Activated CD8-positive, alpha-beta memory T cell treated with anti-CD3 and anti-CD28 coated beads, Interleukin-2, amount 10 ng/mL, durations not matched to agents 7 days and 5 days (primary cell): ENCODE measurements at regions not wholly inside any gene's neighbourhood (a gene's known extent, or its start where the extent isn't known, plus 50 kb on each side); places are given as distances from the start of the nearest gene placed in this dataset.

Source experiments
- ATAC-seq: fragments of 150-1000 bp; cut with Tn5 transposase; one replicate; pipeline ENCODE4 v1.10.0; 2021; ENCODE audit warnings: moderate library complexity
- CTCF ChIA-PET: fragments of 350-600 bp; sonication (Branson Sonifier 250); formaldehyde crosslinking; loops from one replicate; lab custom pipeline; 2021; ENCODE audit warnings: antibody characterized with exemption; lab: Charles Lee
- DNase-seq: peaks from one replicate; pipeline ENCODE4 v3.0.0-alpha.2; 2020
- H3K27ac Mint-ChIP-seq: one replicate; pipeline ENCODE4 v1.8.0; 2021; ENCODE audit warnings: mild to moderate bottlenecking, mixed read lengths
- H3K27me3 Mint-ChIP-seq: one replicate; pipeline ENCODE4 v1.8.0; 2021; ENCODE audit warnings: mixed read lengths
- H3K36me3 Mint-ChIP-seq: one replicate; pipeline ENCODE4 v1.8.0; 2021; ENCODE audit warnings: mild to moderate bottlenecking, mixed read lengths
- H3K4me1 Mint-ChIP-seq: one replicate; pipeline ENCODE4 v1.8.0; 2021; ENCODE audit warnings: mixed read lengths
- H3K4me3 Mint-ChIP-seq: one replicate; pipeline ENCODE4 v1.8.0; 2021; ENCODE audit warnings: mild to moderate bottlenecking, moderate library complexity, mixed read lengths
- H3K9me3 Mint-ChIP-seq: one replicate; pipeline ENCODE4 v1.8.0; 2022; ENCODE audit warnings: low read depth, mixed read lengths

GRCh38 chr2:67845621-67846369 lies 217.0 kb downstream of the C1D start:
- DNase-seq (no peak), ATAC-seq (no peak)
- CTCF ChIA-PET, result interaction anchor here (0.8 to 1.2 kb wide), 4 partner anchors 8 to 74 kb away, joined by 3 to 7 read pairs (median 3); no protein-coding TSS in a partner anchor
- H3K4me1 Mint-ChIP-seq, result no peaks in the 10 kb centered on the region
- H3K4me3 Mint-ChIP-seq, result no peak overlapping the region
- H3K36me3 Mint-ChIP-seq, result no peaks in the 10 kb centered on the region
- H3K27me3 Mint-ChIP-seq, result peaks cover 5% of the 10 kb centered on the region
- no peaks in the 10 kb centered on the region for H3K9me3 Mint-ChIP-seq
- no peak overlapping the region for H3K27ac Mint-ChIP-seq

GRCh38 chr2:67846370-67847070 lies 216.3 kb downstream of the C1D start:
- peaks cover 10% of the 10 kb centered on the region for H3K27me3 Mint-ChIP-seq
- ATAC-seq (no peak), DNase-seq (peak; percentile 43)
- no peak overlapping the region for H3K4me3 Mint-ChIP-seq
- no peaks in the 10 kb centered on the region for H3K9me3 Mint-ChIP-seq
- no peaks in the 10 kb centered on the region for H3K36me3 Mint-ChIP-seq
- CTCF ChIA-PET, result interaction anchor here (0.8 to 1.2 kb wide), 4 partner anchors 9 to 74 kb away, joined by 3 to 7 read pairs (median 3); no protein-coding TSS in a partner anchor
- no peak overlapping the region for H3K27ac Mint-ChIP-seq
- H3K4me1 Mint-ChIP-seq, result no peaks in the 10 kb centered on the region

DNA sequence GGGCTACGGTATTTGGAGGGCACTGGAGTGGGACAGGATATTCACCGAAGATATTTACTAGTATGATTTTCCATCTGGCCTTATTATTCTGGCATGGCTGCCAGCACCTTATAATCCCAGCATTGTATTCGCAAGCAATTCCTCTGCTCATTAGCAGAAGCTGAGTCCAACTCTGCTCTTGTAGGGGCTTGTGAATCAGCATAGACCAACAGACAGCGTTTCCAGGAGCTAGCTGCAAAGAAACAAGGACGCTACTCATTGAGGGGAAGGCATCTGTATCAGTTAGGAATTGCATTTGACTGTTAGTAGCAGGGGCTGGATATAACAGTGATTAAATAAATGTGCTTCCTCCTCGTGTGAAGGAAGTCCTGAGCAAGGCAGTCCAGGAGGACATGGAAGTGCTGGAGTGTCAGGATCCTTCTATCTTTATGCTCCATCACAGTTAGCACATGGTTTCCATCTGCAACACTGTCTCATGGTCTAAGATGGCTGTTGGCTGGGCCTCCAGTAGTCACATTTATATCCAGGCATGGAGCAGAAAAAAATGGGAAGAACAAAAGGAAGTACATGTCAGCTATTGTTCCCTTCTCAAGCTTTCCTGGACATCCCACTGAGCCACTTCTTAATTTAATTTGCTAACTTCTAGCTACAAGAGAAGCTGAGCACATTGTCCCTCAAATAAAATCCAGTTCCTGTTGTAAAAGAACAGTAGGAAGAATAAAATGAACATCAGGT lies 214.1 kb downstream of the C1D start:
- Mint-ChIP-seq H3K4me3 (no peak overlapping the region), H3K9me3 (no peaks in the 10 kb centered on the region), H3K27me3 (peaks cover 14% of the 10 kb centered on the region), H3K27ac (no peak overlapping the region), H3K4me1 (no peaks in the 10 kb centered on the region), H3K36me3 (no peaks in the 10 kb centered on the region)
- CTCF ChIA-PET, result no interaction called here
- no peak for ATAC-seq
- DNase-seq, result no peak

DNA sequence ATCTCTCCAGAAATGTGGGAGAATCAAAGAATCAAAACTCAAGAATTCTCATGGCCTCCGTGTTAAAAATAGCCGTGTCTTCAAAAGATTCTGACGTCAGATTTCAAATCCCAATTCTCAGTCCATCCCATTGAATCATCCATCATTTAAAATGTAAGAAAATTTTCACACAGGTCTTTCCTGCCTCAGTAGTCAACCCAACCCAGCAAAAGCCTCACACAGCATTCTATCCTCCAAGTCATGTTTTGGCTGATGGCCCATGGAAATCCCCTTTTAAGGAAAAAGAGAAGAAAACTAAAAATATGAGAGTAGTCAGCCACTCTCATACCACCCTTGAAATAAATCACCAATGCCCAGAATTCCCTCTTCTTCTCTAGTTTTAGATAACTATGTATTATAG lies 211.8 kb downstream of the C1D start:
- no peak overlapping the region for H3K4me3 Mint-ChIP-seq
- ATAC-seq (no peak), DNase-seq (no peak)
- no peaks in the 10 kb centered on the region for H3K36me3 Mint-ChIP-seq
- peaks cover 13% of the 10 kb centered on the region for H3K27me3 Mint-ChIP-seq
- H3K9me3 Mint-ChIP-seq, result no peaks in the 10 kb centered on the region
- no peaks in the 10 kb centered on the region for H3K4me1 Mint-ChIP-seq
- H3K27ac Mint-ChIP-seq, result no peak overlapping the region
- CTCF ChIA-PET, result no interaction called here

- no peak for DNase-seq
- Mint-ChIP-seq H3K27ac (no peak overlapping the region), H3K27me3 (peaks cover 13% of the 10 kb centered on the region), H3K36me3 (no peaks in the 10 kb centered on the region), H3K4me1 (no peaks in the 10 kb centered on the region), H3K4me3 (no peak overlapping the region), H3K9me3 (no peaks in the 10 kb centered on the region)
- no peak for ATAC-seq
- CTCF ChIA-PET, result no interaction called here
Measured at GRCh38 chr2:67851956-67852824, 210.6 kb downstream of the C1D start.

- Mint-ChIP-seq H3K9me3 (no peaks in the 10 kb centered on the region), H3K36me3 (no peaks in the 10 kb centered on the region), H3K27me3 (peaks cover 13% of the 10 kb centered on the region), H3K4me3 (no peak overlapping the region), H3K4me1 (no peaks in the 10 kb centered on the region), H3K27ac (no peak overlapping the region)
- ATAC-seq (no peak), DNase-seq (no peak)
- CTCF ChIA-PET, result no interaction called here
Measured at GRCh38 chr2:67854103-67854743, 208.6 kb downstream of the C1D start.

DNA sequence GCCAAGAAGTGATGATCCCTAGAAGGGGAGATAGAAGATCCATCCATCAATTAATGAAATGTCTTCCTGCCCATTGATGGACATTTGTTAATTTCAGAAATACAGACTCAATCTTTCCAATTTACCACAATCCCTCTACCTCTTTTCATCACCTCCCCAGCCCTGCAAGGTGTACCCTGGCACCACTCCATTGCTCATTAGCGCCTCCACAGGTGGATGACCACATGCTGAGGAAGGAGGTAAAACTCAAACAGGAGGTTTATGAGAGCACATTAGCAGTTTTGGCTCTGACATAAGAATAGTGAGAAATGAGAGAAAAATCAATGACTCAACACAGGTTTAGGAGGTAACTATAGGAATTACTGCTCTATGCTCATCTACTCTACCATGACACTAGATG lies 208.0 kb downstream of the C1D start:
- DNase-seq (no peak), ATAC-seq (no peak)
- CTCF ChIA-PET, result no interaction called here
- H3K4me3 Mint-ChIP-seq, result no peak overlapping the region
- H3K27ac Mint-ChIP-seq, result no peak overlapping the region
- peaks cover 13% of the 10 kb centered on the region for H3K27me3 Mint-ChIP-seq
- H3K36me3 Mint-ChIP-seq, result no peaks in the 10 kb centered on the region
- H3K4me1 Mint-ChIP-seq, result no peaks in the 10 kb centered on the region
- no peaks in the 10 kb centered on the region for H3K9me3 Mint-ChIP-seq

- ATAC-seq (no peak), DNase-seq (no peak)
- Mint-ChIP-seq H3K27me3 (peaks cover 5% of the 10 kb centered on the region), H3K4me3 (no peak overlapping the region), H3K27ac (no peak overlapping the region), H3K9me3 (no peaks in the 10 kb centered on the region), H3K4me1 (no peaks in the 10 kb centered on the region), H3K36me3 (no peaks in the 10 kb centered on the region)
- CTCF ChIA-PET, result no interaction called here
Measured at GRCh38 chr2:67856866-67857265, 205.9 kb downstream of the C1D start.

- DNase-seq, result no peak
- H3K4me3 Mint-ChIP-seq, result no peak overlapping the region
- H3K27ac Mint-ChIP-seq, result no peak overlapping the region
- no peaks in the 10 kb centered on the region for H3K9me3 Mint-ChIP-seq
- ATAC-seq, result no peak
- no peaks in the 10 kb centered on the region for H3K4me1 Mint-ChIP-seq
- CTCF ChIA-PET, result no interaction called here
- H3K27me3 Mint-ChIP-seq, result peaks cover 5% of the 10 kb centered on the region
- H3K36me3 Mint-ChIP-seq, result no peaks in the 10 kb centered on the region
Measured at GRCh38 chr2:67857836-67858235, 205.0 kb downstream of the C1D start.

- Mint-ChIP-seq H3K27me3 (no peaks in the 10 kb centered on the region), H3K4me1 (no peaks in the 10 kb centered on the region), H3K36me3 (no peaks in the 10 kb centered on the region), H3K27ac (no peak overlapping the region), H3K9me3 (no peaks in the 10 kb centered on the region), H3K4me3 (no peak overlapping the region)
- CTCF ChIA-PET, result no interaction called here
- no peak for DNase-seq
- ATAC-seq, result no peak
Measured at GRCh38 chr2:67858886-67859285, 203.9 kb downstream of the C1D start.

GRCh38 chr2:67865917-67866316 lies 196.9 kb downstream of the C1D start:
- H3K4me1 Mint-ChIP-seq, result no peaks in the 10 kb centered on the region
- no peak overlapping the region for H3K4me3 Mint-ChIP-seq
- H3K9me3 Mint-ChIP-seq, result no peaks in the 10 kb centered on the region
- ATAC-seq (no peak), DNase-seq (no peak)
- no peak overlapping the region for H3K27ac Mint-ChIP-seq
- H3K36me3 Mint-ChIP-seq, result no peaks in the 10 kb centered on the region
- CTCF ChIA-PET, result no interaction called here
- H3K27me3 Mint-ChIP-seq, result peaks cover 13% of the 10 kb centered on the region

DNA sequence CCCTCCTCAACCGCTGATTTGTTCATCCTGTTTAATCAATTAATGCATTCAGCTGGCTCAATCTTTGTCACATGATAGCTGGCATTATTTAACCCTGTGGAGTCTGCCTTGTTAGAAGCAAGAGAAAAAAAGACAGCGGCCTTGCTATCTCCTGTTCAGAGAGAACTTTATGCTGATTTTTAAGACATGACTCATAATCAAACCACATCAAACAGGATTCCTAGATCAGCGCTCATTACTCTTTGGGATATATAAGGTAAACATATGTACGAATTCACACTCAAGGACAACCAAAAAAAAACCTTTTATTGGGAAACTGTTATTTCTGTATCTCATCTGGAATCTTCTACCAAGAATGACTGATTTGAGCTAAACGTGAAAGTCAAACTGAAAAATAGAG lies 195.1 kb downstream of the C1D start:
- DNase-seq (no peak), ATAC-seq (no peak)
- peaks cover 13% of the 10 kb centered on the region for H3K27me3 Mint-ChIP-seq
- no peaks in the 10 kb centered on the region for H3K4me1 Mint-ChIP-seq
- H3K27ac Mint-ChIP-seq, result no peak overlapping the region
- no peaks in the 10 kb centered on the region for H3K9me3 Mint-ChIP-seq
- H3K4me3 Mint-ChIP-seq, result no peak overlapping the region
- H3K36me3 Mint-ChIP-seq, result no peaks in the 10 kb centered on the region
- CTCF ChIA-PET, result no interaction called here
